ENCODE measurements at regions not wholly inside any gene's neighbourhood (a gene's known extent, or its start where the extent isn't known, plus 50 kb on each side); places are given as distances from the start of the nearest gene placed in this dataset.
A peak's percentile ranks its signal among the peaks of the same experiment; 100 is the strongest.

DNA sequence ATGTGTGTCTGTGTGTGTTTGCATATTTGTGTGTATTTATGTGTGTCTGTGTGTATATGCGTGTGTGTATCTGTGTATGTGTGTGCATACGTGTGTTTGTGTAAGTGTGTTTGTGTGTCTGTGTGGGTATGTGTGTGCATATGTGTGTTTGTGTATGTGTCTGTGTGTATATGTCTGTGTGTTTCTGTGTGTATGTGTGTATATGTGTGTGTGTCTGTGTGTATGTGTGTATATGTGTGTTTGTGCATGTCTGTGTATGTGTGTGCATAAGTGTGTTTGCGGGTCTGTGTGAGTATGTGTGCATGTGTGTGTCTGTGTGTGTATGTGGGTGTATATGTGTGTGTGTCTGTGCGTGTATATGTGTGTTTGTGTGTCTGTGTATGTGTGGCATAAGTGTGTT lies 1030.5 kb upstream of the TMEM132C start:
- H3K27ac ChIP-seq (ENCODE audit: low read depth, low read length) = no peak overlapping the region
- H3K79me2 ChIP-seq (ENCODE audit: insufficient read depth, low read length) = no peaks in the 10 kb centered on the region
- no peak overlapping the region for H3K4me2 ChIP-seq (ENCODE audit: insufficient read depth, low read length)
- no peak overlapping the region for H2AFZ ChIP-seq (ENCODE audit: low read length)
- no peak for DNase-seq (ENCODE audit: insufficient read length, low spot score, missing footprints)
- H3K4me1 ChIP-seq (ENCODE audit: insufficient read depth, low read length) = peaks cover 21% of the 10 kb centered on the region
- no peaks in the 10 kb centered on the region for H3K27me3 ChIP-seq (ENCODE audit: insufficient read depth, low read length)
- no peaks in the 10 kb centered on the region for H3K36me3 ChIP-seq (ENCODE audit: insufficient read depth, low read length)
- H4K20me1 ChIP-seq (ENCODE audit: insufficient read depth, low read length) = no peaks in the 10 kb centered on the region
- H3K4me3 ChIP-seq (ENCODE audit: insufficient read depth, low read length) = no peak overlapping the region
- TF ChIP-seq, protein P1, sequence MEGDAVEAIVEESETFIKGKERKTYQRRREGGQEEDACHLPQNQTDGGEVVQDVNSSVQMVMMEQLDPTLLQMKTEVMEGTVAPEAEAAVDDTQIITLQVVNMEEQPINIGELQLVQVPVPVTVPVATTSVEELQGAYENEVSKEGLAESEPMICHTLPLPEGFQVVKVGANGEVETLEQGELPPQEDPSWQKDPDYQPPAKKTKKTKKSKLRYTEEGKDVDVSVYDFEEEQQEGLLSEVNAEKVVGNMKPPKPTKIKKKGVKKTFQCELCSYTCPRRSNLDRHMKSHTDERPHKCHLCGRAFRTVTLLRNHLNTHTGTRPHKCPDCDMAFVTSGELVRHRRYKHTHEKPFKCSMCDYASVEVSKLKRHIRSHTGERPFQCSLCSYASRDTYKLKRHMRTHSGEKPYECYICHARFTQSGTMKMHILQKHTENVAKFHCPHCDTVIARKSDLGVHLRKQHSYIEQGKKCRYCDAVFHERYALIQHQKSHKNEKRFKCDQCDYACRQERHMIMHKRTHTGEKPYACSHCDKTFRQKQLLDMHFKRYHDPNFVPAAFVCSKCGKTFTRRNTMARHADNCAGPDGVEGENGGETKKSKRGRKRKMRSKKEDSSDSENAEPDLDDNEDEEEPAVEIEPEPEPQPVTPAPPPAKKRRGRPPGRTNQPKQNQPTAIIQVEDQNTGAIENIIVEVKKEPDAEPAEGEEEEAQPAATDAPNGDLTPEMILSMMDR (IDR thresholded peaks at IDR 0.05; ENCODE audit: extremely low read depth, low read depth, low read length) = no peak
- H3K9me3 ChIP-seq (ENCODE audit: low read depth, low read length) = no peaks in the 10 kb centered on the region

DNA sequence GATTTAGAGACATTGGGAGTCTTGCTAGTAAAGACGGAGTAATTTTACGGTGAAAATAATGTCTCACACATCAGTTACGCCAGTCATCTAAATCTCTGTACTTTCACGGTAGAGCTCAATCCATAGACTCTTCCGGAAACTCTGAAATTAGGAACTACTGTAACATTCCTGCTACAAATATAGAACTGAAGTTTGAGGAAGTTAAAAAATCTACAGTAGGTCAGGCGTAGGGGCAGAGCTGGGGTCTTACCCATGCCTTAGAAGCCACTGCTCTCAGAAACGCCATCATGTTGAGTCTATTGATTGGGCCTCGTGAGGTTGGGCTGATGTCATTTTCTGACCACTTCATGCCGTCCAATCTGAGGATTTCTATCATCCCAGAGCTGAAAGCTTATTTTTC lies 1029.8 kb upstream of the TMEM132C start:
- Histone ChIP-seq H3K4me1 (ENCODE audit: insufficient read depth, low read length) (peaks cover 18% of the 10 kb centered on the region), H2AFZ (ENCODE audit: low read length) (no peak overlapping the region), H3K79me2 (ENCODE audit: insufficient read depth, low read length) (no peaks in the 10 kb centered on the region), H3K4me3 (ENCODE audit: insufficient read depth, low read length) (no peak overlapping the region), H3K27ac (ENCODE audit: low read depth, low read length) (no peak overlapping the region), H3K27me3 (ENCODE audit: insufficient read depth, low read length) (no peaks in the 10 kb centered on the region), H3K9me3 (ENCODE audit: low read depth, low read length) (no peaks in the 10 kb centered on the region), H4K20me1 (ENCODE audit: insufficient read depth, low read length) (no peaks in the 10 kb centered on the region), H3K36me3 (ENCODE audit: insufficient read depth, low read length) (no peaks in the 10 kb centered on the region), H3K4me2 (ENCODE audit: insufficient read depth, low read length) (no peak overlapping the region)
- DNase-seq (ENCODE audit: insufficient read length, low spot score, missing footprints) = no peak
- TF ChIP-seq, protein P1 (IDR thresholded peaks at IDR 0.05; ENCODE audit: extremely low read depth, low read depth, low read length) = no peak

DNA sequence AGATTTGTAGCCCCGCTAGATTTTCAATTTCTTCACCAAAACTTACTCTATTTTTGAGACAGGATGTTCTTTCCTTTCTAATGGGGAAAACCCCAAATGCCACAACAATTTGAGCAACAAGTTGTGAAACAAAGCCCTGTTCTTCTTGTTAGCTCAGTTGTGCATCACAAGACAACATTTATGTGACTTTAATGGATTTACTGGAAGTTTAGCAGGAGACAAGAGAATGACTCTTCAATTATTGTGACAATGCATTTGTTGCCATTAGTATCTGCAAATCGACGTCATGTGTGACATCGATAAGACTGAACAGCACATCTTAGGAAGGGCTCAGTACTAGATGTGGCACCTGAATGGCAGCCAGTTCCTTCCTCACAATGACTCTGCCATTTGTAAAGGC lies 1028.9 kb upstream of the TMEM132C start:
- Histone ChIP-seq H3K27ac (ENCODE audit: low read depth, low read length) (no peak overlapping the region), H3K79me2 (ENCODE audit: insufficient read depth, low read length) (no peaks in the 10 kb centered on the region), H3K4me1 (ENCODE audit: insufficient read depth, low read length) (peaks cover 18% of the 10 kb centered on the region), H3K9me3 (ENCODE audit: low read depth, low read length) (no peaks in the 10 kb centered on the region), H3K27me3 (ENCODE audit: insufficient read depth, low read length) (no peaks in the 10 kb centered on the region), H2AFZ (ENCODE audit: low read length) (no peak overlapping the region), H4K20me1 (ENCODE audit: insufficient read depth, low read length) (no peaks in the 10 kb centered on the region), H3K4me3 (ENCODE audit: insufficient read depth, low read length) (no peak overlapping the region), H3K36me3 (ENCODE audit: insufficient read depth, low read length) (no peaks in the 10 kb centered on the region), H3K4me2 (ENCODE audit: insufficient read depth, low read length) (no peak overlapping the region)
- TF ChIP-seq, protein P1 (IDR thresholded peaks at IDR 0.05; ENCODE audit: extremely low read depth, low read depth, low read length) = no peak
- DNase-seq (ENCODE audit: insufficient read length, low spot score, missing footprints) = peak; percentile 43

DNA sequence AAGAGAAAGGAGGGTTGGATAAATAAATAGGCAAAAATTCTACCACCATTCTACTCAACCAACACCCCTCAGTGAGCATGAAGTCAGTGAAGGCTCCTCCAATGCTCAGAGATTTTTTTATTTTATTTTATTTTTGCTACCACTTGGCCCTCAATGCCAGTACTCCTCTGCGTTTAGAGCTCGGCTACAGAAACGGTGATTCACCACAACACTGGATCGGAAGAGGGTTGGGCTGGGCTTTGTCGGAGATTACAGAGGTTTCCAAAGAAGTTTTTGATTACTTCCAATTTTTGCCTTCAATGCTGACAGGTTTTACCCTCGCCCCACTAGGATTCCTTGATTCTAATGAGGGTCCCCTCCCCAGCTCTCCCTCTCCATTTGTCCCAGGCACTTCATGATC lies 1027.2 kb upstream of the TMEM132C start:
- no peaks in the 10 kb centered on the region for H3K9me3 ChIP-seq (ENCODE audit: low read depth, low read length)
- no peaks in the 10 kb centered on the region for H3K36me3 ChIP-seq (ENCODE audit: insufficient read depth, low read length)
- no peaks in the 10 kb centered on the region for H4K20me1 ChIP-seq (ENCODE audit: insufficient read depth, low read length)
- H3K27ac ChIP-seq (ENCODE audit: low read depth, low read length) = peak overlapping the region; percentile 29
- H3K4me1 ChIP-seq (ENCODE audit: insufficient read depth, low read length) = peaks cover 20% of the 10 kb centered on the region
- H3K4me2 ChIP-seq (ENCODE audit: insufficient read depth, low read length) = no peak overlapping the region
- H2AFZ ChIP-seq (ENCODE audit: low read length) = no peak overlapping the region
- H3K79me2 ChIP-seq (ENCODE audit: insufficient read depth, low read length) = no peaks in the 10 kb centered on the region
- TF ChIP-seq, protein P1 (IDR thresholded peaks at IDR 0.05; ENCODE audit: extremely low read depth, low read depth, low read length) = no peak
- no peaks in the 10 kb centered on the region for H3K27me3 ChIP-seq (ENCODE audit: insufficient read depth, low read length)
- no peak for DNase-seq (ENCODE audit: insufficient read length, low spot score, missing footprints)
- H3K4me3 ChIP-seq (ENCODE audit: insufficient read depth, low read length) = no peak overlapping the region
